GM23338 (cell line): ENCODE measurements at regions not wholly inside any gene's neighbourhood (a gene's known extent, or its start where the extent isn't known, plus 50 kb on each side); places are given as distances from the start of the nearest gene placed in this dataset.

Source experiments
- ATAC-seq: fragments of 200-7000 bp; cut with Tn5 transposase; 3 replicates; pipeline ENCODE4 v1.9.1; 2020
- DNase-seq: peaks from one replicate; pipeline ENCODE4 v3.0.0-alpha.2; 2015; ENCODE audit warnings: low spot score
- H2AFZ ChIP-seq: fragments of 200-600 bp; sonication (generic); 2 replicates; pipeline ENCODE4 v1.8.0; 2016; ENCODE audit warnings: antibody characterized with exemption, mild to moderate bottlenecking, moderate library complexity
- H3F3A ChIP-seq: fragments of 200-600 bp; sonication (generic); replicated peaks from 2 replicates; pipeline ENCODE4 v1.8.0; 2017; ENCODE audit warnings: antibody characterized with exemption, mixed run types, low read depth
- H3K27ac ChIP-seq: fragments of 200-600 bp; sonication (generic); 2 replicates; pipeline ENCODE4 v1.6.1; 2016; ENCODE audit warnings: low read depth
- H3K27me3 ChIP-seq: fragments of 200-600 bp; sonication (generic); 2 replicates; pipeline ENCODE4 v1.8.0; 2016; ENCODE audit warnings: mild to moderate bottlenecking, mixed run types, moderate library complexity; ENCODE audit not compliant: insufficient read depth
- H3K36me3 ChIP-seq: fragments of 200-600 bp; sonication (generic); 2 replicates; pipeline ENCODE4 v1.8.0; 2016; ENCODE audit warnings: mild to moderate bottlenecking; ENCODE audit not compliant: insufficient read depth
- H3K4me1 ChIP-seq: fragments of 200-600 bp; sonication (generic); 2 replicates; pipeline ENCODE4 v1.8.0; 2016; ENCODE audit warnings: mild to moderate bottlenecking, moderate library complexity; ENCODE audit not compliant: insufficient read depth
- H3K4me2 ChIP-seq: fragments of 200-600 bp; sonication (generic); 2 replicates; pipeline ENCODE4 v1.7.1; 2017; ENCODE audit warnings: mixed run types
- H3K4me3 ChIP-seq: fragments of 200-600 bp; sonication (generic); 2 replicates; pipeline ENCODE4 v1.6.1; 2016; ENCODE audit warnings: mixed run types
- H3K79me2 ChIP-seq: fragments of 200-600 bp; sonication (generic); replicated peaks from 2 replicates; pipeline ENCODE4 v1.8.0; 2017; ENCODE audit warnings: mild to moderate bottlenecking; ENCODE audit not compliant: insufficient read depth
- H3K9me2 ChIP-seq: fragments of 200-600 bp; sonication (generic); 2 replicates; pipeline ENCODE4 v1.8.0; 2017; ENCODE audit not compliant: insufficient read depth
- H4K20me1 ChIP-seq: fragments of 200-600 bp; sonication (generic); replicated peaks from 2 replicates; pipeline ENCODE4 v1.8.0; 2017; ENCODE audit warnings: mild to moderate bottlenecking; ENCODE audit not compliant: insufficient read depth
- H3K27ac Mint-ChIP-seq: 2 replicates; pipeline ENCODE4 v1.8.0; 2020; ENCODE audit warnings: inconsistent platforms, mild to moderate bottlenecking, moderate library complexity, mixed read lengths
- H3K27me3 Mint-ChIP-seq: 3 replicates; pipeline ENCODE4 v1.8.0; 2022; ENCODE audit warnings: low read depth, mild to moderate bottlenecking, moderate library complexity, mixed read lengths, inconsistent platforms; ENCODE audit not compliant: insufficient read depth, poor library complexity
- H3K36me3 Mint-ChIP-seq: 3 replicates; pipeline ENCODE4 v1.8.0; 2021; ENCODE audit warnings: low read depth, mild to moderate bottlenecking, inconsistent platforms, moderate library complexity, mixed read lengths
- H3K4me1 Mint-ChIP-seq: 3 replicates; pipeline ENCODE4 v1.8.0; 2020; ENCODE audit warnings: mild to moderate bottlenecking, inconsistent platforms, mixed read lengths
- H3K4me3 Mint-ChIP-seq: 3 replicates; pipeline ENCODE4 v1.8.0; 2021; ENCODE audit warnings: moderate library complexity, mild to moderate bottlenecking, inconsistent platforms, mixed read lengths
- H3K9me3 Mint-ChIP-seq: 3 replicates; pipeline ENCODE4 v1.8.0; 2020; ENCODE audit warnings: moderate library complexity, mild to moderate bottlenecking, inconsistent platforms, mixed read lengths
- CREB1 ChIP-seq: fragments of 250-450 bp; sonication (Bioruptor Pico); IDR thresholded peaks from 2 replicates; pipeline ENCODE4 v1.5.0; 2020; ENCODE audit warnings: low read depth, mild to moderate bottlenecking, moderate library complexity
- EZH2 ChIP-seq: fragments of 200-600 bp; sonication (generic); IDR thresholded peaks from one replicate; pipeline ENCODE4 v1.8.0; 2017; ENCODE audit warnings: antibody characterized with exemption, mild to moderate bottlenecking, low read depth; ENCODE audit not compliant: unreplicated experiment
- JUNB ChIP-seq: IDR thresholded peaks from one replicate; pipeline ENCODE4 v1.6.1; 2016; ENCODE audit warnings: antibody characterized with exemption; ENCODE audit not compliant: unreplicated experiment
- NANOG ChIP-seq: IDR thresholded peaks from 2 replicates; pipeline ENCODE4 v1.6.1; 2016; ENCODE audit warnings: antibody characterized with exemption, borderline replicate concordance
- POLR2AphosphoS5 ChIP-seq: IDR thresholded peaks from 2 replicates; pipeline ENCODE4 v1.6.1; 2016; ENCODE audit warnings: antibody characterized with exemption, low read depth
- STAT1 ChIP-seq: IDR thresholded peaks from one replicate; pipeline ENCODE4 v1.6.1; 2016; ENCODE audit warnings: antibody characterized with exemption; ENCODE audit not compliant: unreplicated experiment
- ZNF114 ChIP-seq: fragments of 250-450 bp; sonication (Bioruptor Pico); IDR thresholded peaks from 2 replicates; pipeline ENCODE4 v1.5.0; 2020; ENCODE audit warnings: mild to moderate bottlenecking, moderate library complexity
- ZNF331 ChIP-seq: fragments of 250-450 bp; sonication (Bioruptor Pico); IDR thresholded peaks from 2 replicates; pipeline ENCODE4 v1.5.0; 2020; ENCODE audit warnings: low read depth, mild to moderate bottlenecking, moderate library complexity
- TF ChIP-seq, protein P1 (sequence below): fragments of 250-450 bp; sonication (Bioruptor Pico); IDR thresholded peaks from 2 replicates; pipeline ENCODE4 v1.5.0; 2020; ENCODE audit warnings: mild to moderate bottlenecking, moderate library complexity
- TF ChIP-seq, protein P2 (sequence below): IDR thresholded peaks from one replicate; pipeline ENCODE4 v1.6.1; 2018; ENCODE audit warnings: antibody characterized with exemption; ENCODE audit not compliant: unreplicated experiment
- TF ChIP-seq, protein P3 (sequence below): IDR thresholded peaks from 2 replicates; pipeline ENCODE4 v1.6.1; 2016; ENCODE audit warnings: antibody characterized with exemption

DNA sequence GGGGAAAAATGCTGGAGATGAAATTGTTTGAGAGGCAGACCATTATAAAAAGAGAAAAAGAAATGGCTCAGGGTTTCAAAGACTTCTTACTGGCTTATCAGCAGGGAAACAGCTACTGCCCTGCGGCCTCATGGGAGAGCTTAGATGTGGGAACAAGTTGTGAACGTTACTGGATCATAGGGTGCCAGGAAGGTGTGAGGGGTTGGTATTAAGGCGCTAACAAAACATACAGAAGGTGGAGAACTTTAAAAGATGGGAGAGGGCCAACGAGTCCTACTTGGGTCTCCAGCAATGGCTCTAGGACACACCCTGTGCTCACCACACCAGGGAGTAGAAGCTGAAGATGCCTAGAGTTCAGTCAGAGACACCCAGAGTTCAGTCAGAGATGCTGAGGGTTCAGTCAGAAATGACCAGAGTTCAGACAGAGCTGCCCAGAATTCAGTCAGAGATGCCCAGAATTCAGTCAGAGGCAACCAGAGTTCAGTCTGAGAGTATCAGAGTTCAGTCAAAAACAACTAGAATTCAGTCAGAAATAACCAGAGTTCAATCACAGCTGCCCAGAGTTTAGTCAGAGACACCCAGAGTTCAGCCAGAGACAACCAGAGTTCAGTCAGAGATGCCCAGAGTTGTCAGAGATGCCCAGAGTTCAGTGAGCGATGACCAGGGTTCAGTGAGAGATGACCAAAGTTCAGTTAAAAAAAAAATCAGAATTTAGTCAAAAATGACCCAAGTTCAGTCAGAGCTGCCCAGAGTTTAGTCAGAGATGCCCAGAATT, 1103.6 kb downstream of the BCL11B start:
- H3K27me3 ChIP-seq: no peaks in the 10 kb centered on the region
- TF ChIP-seq, protein P1, sequence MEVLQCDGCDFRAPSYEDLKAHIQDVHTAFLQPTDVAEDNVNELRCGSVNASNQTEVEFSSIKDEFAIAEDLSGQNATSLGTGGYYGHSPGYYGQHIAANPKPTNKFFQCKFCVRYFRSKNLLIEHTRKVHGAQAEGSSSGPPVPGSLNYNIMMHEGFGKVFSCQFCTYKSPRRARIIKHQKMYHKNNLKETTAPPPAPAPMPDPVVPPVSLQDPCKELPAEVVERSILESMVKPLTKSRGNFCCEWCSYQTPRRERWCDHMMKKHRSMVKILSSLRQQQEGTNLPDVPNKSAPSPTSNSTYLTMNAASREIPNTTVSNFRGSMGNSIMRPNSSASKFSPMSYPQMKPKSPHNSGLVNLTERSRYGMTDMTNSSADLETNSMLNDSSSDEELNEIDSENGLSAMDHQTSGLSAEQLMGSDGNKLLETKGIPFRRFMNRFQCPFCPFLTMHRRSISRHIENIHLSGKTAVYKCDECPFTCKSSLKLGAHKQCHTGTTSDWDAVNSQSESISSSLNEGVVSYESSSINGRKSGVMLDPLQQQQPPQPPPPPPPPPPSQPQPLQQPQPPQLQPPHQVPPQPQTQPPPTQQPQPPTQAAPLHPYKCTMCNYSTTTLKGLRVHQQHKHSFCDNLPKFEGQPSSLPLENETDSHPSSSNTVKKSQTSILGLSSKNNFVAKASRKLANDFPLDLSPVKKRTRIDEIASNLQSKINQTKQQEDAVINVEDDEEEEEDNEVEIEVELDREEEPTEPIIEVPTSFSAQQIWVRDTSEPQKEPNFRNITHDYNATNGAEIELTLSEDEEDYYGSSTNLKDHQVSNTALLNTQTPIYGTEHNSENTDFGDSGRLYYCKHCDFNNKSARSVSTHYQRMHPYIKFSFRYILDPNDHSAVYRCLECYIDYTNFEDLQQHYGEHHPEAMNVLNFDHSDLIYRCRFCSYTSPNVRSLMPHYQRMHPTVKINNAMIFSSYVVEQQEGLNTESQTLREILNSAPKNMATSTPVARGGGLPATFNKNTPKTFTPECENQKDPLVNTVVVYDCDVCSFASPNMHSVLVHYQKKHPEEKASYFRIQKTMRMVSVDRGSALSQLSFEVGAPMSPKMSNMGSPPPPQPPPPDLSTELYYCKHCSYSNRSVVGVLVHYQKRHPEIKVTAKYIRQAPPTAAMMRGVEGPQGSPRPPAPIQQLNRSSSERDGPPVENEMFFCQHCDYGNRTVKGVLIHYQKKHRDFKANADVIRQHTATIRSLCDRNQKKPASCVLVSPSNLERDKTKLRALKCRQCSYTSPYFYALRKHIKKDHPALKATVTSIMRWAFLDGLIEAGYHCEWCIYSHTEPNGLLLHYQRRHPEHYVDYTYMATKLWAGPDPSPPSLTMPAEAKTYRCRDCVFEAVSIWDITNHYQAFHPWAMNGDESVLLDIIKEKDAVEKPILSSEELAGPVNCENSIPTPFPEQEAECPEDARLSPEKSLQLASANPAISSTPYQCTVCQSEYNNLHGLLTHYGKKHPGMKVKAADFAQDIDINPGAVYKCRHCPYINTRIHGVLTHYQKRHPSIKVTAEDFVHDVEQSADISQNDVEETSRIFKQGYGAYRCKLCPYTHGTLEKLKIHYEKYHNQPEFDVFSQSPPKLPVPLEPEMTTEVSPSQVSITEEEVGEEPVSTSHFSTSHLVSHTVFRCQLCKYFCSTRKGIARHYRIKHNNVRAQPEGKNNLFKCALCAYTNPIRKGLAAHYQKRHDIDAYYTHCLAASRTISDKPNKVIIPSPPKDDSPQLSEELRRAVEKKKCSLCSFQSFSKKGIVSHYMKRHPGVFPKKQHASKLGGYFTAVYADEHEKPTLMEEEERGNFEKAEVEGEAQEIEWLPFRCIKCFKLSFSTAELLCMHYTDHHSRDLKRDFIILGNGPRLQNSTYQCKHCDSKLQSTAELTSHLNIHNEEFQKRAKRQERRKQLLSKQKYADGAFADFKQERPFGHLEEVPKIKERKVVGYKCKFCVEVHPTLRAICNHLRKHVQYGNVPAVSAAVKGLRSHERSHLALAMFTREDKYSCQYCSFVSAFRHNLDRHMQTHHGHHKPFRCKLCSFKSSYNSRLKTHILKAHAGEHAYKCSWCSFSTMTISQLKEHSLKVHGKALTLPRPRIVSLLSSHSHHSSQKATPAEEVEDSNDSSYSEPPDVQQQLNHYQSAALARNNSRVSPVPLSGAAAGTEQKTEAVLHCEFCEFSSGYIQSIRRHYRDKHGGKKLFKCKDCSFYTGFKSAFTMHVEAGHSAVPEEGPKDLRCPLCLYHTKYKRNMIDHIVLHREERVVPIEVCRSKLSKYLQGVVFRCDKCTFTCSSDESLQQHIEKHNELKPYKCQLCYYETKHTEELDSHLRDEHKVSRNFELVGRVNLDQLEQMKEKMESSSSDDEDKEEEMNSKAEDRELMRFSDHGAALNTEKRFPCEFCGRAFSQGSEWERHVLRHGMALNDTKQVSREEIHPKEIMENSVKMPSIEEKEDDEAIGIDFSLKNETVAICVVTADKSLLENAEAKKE: no peak
- TF ChIP-seq, protein P2, sequence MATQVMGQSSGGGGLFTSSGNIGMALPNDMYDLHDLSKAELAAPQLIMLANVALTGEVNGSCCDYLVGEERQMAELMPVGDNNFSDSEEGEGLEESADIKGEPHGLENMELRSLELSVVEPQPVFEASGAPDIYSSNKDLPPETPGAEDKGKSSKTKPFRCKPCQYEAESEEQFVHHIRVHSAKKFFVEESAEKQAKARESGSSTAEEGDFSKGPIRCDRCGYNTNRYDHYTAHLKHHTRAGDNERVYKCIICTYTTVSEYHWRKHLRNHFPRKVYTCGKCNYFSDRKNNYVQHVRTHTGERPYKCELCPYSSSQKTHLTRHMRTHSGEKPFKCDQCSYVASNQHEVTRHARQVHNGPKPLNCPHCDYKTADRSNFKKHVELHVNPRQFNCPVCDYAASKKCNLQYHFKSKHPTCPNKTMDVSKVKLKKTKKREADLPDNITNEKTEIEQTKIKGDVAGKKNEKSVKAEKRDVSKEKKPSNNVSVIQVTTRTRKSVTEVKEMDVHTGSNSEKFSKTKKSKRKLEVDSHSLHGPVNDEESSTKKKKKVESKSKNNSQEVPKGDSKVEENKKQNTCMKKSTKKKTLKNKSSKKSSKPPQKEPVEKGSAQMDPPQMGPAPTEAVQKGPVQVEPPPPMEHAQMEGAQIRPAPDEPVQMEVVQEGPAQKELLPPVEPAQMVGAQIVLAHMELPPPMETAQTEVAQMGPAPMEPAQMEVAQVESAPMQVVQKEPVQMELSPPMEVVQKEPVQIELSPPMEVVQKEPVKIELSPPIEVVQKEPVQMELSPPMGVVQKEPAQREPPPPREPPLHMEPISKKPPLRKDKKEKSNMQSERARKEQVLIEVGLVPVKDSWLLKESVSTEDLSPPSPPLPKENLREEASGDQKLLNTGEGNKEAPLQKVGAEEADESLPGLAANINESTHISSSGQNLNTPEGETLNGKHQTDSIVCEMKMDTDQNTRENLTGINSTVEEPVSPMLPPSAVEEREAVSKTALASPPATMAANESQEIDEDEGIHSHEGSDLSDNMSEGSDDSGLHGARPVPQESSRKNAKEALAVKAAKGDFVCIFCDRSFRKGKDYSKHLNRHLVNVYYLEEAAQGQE: no peak
- TF ChIP-seq POLR2AphosphoS5: no peak
- TF ChIP-seq NANOG: no peak
- TF ChIP-seq JUNB: no peak
- TF ChIP-seq, protein P3, sequence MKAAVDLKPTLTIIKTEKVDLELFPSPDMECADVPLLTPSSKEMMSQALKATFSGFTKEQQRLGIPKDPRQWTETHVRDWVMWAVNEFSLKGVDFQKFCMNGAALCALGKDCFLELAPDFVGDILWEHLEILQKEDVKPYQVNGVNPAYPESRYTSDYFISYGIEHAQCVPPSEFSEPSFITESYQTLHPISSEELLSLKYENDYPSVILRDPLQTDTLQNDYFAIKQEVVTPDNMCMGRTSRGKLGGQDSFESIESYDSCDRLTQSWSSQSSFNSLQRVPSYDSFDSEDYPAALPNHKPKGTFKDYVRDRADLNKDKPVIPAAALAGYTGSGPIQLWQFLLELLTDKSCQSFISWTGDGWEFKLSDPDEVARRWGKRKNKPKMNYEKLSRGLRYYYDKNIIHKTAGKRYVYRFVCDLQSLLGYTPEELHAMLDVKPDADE: no peak
- no peak for TF ChIP-seq ZNF331 (CRISPR knock-in tag)
- TF ChIP-seq CREB1 (CRISPR knock-in tag): no peak
- TF ChIP-seq STAT1: no peak
- TF ChIP-seq ZNF114 (CRISPR knock-in tag): no peak
- TF ChIP-seq EZH2: no peak
- H3K9me3 Mint-ChIP-seq: no peaks in the 10 kb centered on the region
- H3K79me2 ChIP-seq: no peaks in the 10 kb centered on the region
- H3K4me3 Mint-ChIP-seq: no peak overlapping the region
- no peak overlapping the region for H3K4me2 ChIP-seq
- no peak overlapping the region for H3K27ac Mint-ChIP-seq
- H3K27me3 Mint-ChIP-seq: peaks cover 5% of the 10 kb centered on the region
- ATAC-seq: no peak
- no peaks in the 10 kb centered on the region for H3K36me3 ChIP-seq
- no peaks in the 10 kb centered on the region for H3K36me3 Mint-ChIP-seq
- H3K4me3 ChIP-seq: no peak overlapping the region
- no peak for DNase-seq
- H3K9me2 ChIP-seq: no peaks in the 10 kb centered on the region
- no peak overlapping the region for H3K27ac ChIP-seq
- H2AFZ ChIP-seq: no peak overlapping the region
- H3K4me1 ChIP-seq: peaks cover 8% of the 10 kb centered on the region
- no peaks in the 10 kb centered on the region for H4K20me1 ChIP-seq
- peaks cover 17% of the 10 kb centered on the region for H3K4me1 Mint-ChIP-seq
- H3F3A ChIP-seq: no peaks in the 10 kb centered on the region
